GM18870 (cell line): ENCODE measurements at regions not wholly inside any gene's neighbourhood (a gene's known extent, or its start where the extent isn't known, plus 50 kb on each side); places are given as distances from the start of the nearest gene placed in this dataset.

Experiments used
- ATAC-seq: cut with Tn5 transposase; IDR thresholded peaks from one replicate; pipeline ENCODE4 v1.9.1; 2021; ENCODE audit warnings: moderate library complexity; ENCODE audit not compliant: unreplicated experiment

DNA sequence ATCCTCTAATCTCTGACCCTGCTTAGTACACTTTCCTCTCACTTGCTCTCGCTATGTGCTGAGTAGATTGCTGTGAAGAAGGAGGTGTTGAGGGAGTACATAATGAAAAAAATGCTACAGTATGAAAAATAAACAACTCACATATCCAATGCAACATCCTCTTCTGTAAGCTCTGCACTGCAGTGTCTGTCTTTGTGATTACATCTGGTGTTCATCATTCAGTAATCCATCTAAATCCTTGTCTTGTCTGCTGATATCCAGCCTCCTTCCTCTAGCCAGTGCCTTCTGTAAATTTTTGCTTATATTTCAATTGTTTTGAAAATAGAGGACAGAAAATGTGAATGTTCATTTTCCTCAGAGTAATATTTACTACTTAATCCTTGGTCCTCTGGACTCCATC, 57.4 kb upstream of the CDH12 start:
- ATAC-seq = no peak

GRCh38 chr5:22908586-22908985, 55.4 kb upstream of the CDH12 start:
- no peak for ATAC-seq

GRCh38 chr5:22908129-22908528, 55.0 kb upstream of the CDH12 start:
- no peak for ATAC-seq
